Neuron (in vitro differentiated cells): ENCODE measurements at regions not wholly inside any gene's neighbourhood (a gene's known extent, or its start where the extent isn't known, plus 50 kb on each side); places are given as distances from the start of the nearest gene placed in this dataset.

Experiments used
- H2AFZ ChIP-seq: one replicate; pipeline ENCODE4 v1.6.1; 2013; ENCODE audit warnings: low read depth, mild to moderate bottlenecking, inconsistent platforms, low read length, moderate library complexity
- H3K27me3 ChIP-seq: one replicate; pipeline ENCODE4 v1.6.1; 2013; ENCODE audit warnings: low read length; ENCODE audit not compliant: insufficient read depth
- H3K36me3 ChIP-seq: one replicate; pipeline ENCODE4 v1.6.1; 2013; ENCODE audit warnings: low read length; ENCODE audit not compliant: insufficient read depth
- H3K4me1 ChIP-seq: one replicate; pipeline ENCODE4 v1.6.1; 2013; ENCODE audit warnings: low read length; ENCODE audit not compliant: insufficient read depth
- H3K4me3 ChIP-seq: 2 replicates; pipeline ENCODE4 v1.5.1; 2013; ENCODE audit warnings: mild to moderate bottlenecking, low read length, moderate library complexity
- H3K9me3 ChIP-seq: one replicate; pipeline ENCODE4 v1.6.1; 2013; ENCODE audit warnings: low read length

DNA sequence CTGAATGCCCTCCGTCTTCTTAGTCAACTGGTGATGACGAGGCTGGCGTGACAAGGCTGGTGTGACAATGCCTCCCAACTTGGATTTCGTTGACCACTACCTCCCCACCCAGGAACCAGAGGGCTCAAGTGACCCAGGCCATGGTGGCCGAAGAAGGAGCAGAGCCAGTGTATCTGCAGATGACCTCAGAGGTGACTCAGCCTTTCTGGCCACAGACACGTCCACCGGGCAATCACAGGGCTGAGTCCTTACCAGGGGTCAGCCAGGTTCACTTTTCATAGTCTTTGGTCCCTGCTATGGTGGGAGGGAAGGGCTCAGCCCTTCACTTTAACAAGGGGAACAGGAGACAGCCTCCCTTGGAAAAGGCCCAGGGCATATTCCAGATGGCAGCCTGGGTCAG, 116.3 kb downstream of the MAF start:
- Histone ChIP-seq H3K27me3 (peaks cover 2% of the 10 kb centered on the region), H3K36me3 (no peaks in the 10 kb centered on the region), H3K9me3 (no peaks in the 10 kb centered on the region), H2AFZ (no peak overlapping the region), H3K4me1 (no peaks in the 10 kb centered on the region), H3K4me3 (no peak overlapping the region)

DNA sequence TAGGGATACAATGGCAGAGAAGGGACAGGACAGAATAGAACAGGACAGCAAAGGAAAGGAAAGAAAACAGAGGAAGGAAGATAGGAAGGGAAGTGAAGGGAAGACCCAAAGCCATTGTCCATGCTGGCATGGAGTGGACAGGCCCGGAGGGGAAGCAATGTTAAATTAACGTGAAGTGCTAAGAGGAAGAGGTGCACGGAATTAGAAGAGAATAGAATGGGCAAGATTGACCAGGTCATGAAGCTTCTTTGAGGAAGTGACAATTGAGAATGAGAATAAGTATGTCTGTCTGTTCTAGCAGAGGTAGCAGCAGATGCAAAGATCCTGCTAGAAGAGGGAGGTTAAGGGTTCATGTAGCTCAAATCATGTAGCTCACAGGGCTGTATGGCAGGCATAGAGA, 117.2 kb downstream of the MAF start:
- no peak overlapping the region for H3K4me3 ChIP-seq
- peaks cover 2% of the 10 kb centered on the region for H3K27me3 ChIP-seq
- no peak overlapping the region for H2AFZ ChIP-seq
- H3K36me3 ChIP-seq, result no peaks in the 10 kb centered on the region
- H3K4me1 ChIP-seq, result no peaks in the 10 kb centered on the region
- H3K9me3 ChIP-seq, result no peaks in the 10 kb centered on the region

DNA sequence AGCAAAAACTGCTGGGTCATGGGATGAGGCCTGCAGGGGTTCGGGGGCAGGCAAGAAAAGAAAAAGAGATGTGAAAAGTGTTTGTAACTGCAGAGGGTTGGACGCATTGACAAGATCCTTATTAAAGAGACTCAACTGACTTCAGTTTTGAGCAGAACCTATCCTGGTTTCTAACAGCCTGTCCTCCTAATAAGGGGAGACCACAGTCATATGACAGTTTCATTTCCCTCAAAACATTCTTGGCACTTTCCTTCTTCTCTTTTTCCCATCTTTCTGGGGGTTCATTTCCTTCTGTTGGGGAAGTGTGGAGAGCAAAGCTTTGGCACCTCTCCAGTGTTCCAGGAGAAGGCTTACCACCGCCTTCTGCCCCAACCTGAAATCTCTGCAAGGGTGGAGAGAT, 118.5 kb downstream of the MAF start:
- Histone ChIP-seq H3K9me3 (no peaks in the 10 kb centered on the region), H3K4me1 (no peaks in the 10 kb centered on the region), H3K27me3 (peaks cover 2% of the 10 kb centered on the region), H3K36me3 (no peaks in the 10 kb centered on the region), H2AFZ (no peak overlapping the region), H3K4me3 (no peak overlapping the region)

- Histone ChIP-seq H3K36me3 (no peaks in the 10 kb centered on the region), H3K4me1 (no peaks in the 10 kb centered on the region), H3K9me3 (no peaks in the 10 kb centered on the region), H2AFZ (no peak overlapping the region), H3K4me3 (no peak overlapping the region), H3K27me3 (peaks cover 2% of the 10 kb centered on the region)
Observed at GRCh38 chr16:79480929-79481328, 119.6 kb downstream of the MAF start.

DNA sequence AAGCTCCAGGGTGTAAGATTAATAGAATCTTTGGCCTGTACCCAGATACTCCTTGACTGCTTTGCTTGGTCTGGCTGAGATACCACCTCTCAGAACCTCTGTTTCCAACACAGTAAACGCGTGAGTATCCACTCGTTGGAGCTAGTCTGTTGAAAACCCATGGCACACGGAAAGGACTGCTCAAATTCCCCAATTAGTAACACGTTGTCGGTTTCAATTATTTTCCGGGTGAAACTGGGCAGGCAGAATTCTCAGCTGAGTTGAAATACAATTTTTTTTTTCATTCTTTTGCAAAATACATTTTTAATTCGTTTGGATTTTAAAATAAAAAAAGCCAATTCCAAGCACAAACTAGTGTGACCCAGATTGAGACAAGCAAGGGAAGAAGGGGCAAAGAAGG, 120.5 kb downstream of the MAF start:
- Histone ChIP-seq H2AFZ (no peak overlapping the region), H3K9me3 (no peaks in the 10 kb centered on the region), H3K36me3 (no peaks in the 10 kb centered on the region), H3K4me3 (no peak overlapping the region), H3K4me1 (no peaks in the 10 kb centered on the region), H3K27me3 (peaks cover 2% of the 10 kb centered on the region)

DNA sequence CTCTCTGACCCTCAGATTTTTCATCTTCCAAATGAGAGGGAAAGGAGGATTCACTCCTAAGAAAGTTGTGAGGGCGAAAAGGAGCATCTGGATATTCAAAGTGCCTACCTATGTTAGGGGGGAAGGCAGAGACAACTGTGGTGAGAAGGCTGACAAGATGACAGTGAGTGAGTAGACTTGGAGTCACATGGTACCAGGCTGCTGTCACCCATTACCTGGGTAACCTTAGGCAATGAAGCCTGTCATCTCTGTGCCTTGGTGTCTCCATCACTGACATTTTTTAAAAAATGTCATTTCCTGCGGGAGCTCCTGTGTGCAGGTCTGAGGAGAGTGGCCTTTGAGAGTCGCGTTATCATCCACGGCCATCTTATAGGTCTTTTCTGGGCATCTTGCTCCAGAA, 124.0 kb downstream of the MAF start:
- Histone ChIP-seq H3K36me3 (no peaks in the 10 kb centered on the region), H3K27me3 (peaks cover 2% of the 10 kb centered on the region), H2AFZ (no peak overlapping the region)

GRCh38 chr16:79475841-79476240, 124.7 kb downstream of the MAF start:
- Histone ChIP-seq H3K9me3 (peaks cover 2% of the 10 kb centered on the region), H3K36me3 (no peaks in the 10 kb centered on the region), H2AFZ (no peak overlapping the region), H3K4me1 (no peaks in the 10 kb centered on the region), H3K27me3 (no peaks in the 10 kb centered on the region), H3K4me3 (no peak overlapping the region)

More for the DNA sequence above, 124.0 kb downstream of the MAF start:
- Histone ChIP-seq H3K4me3 (no peak overlapping the region), H3K4me1 (no peaks in the 10 kb centered on the region), H3K9me3 (peaks cover 2% of the 10 kb centered on the region)

GRCh38 chr16:79473456-79473855, 127.1 kb downstream of the MAF start:
- Histone ChIP-seq H3K9me3 (peaks cover 2% of the 10 kb centered on the region), H2AFZ (no peak overlapping the region), H3K27me3 (no peaks in the 10 kb centered on the region), H3K4me1 (no peaks in the 10 kb centered on the region), H3K36me3 (no peaks in the 10 kb centered on the region), H3K4me3 (no peak overlapping the region)

GRCh38 chr16:79472426-79472825, 128.1 kb downstream of the MAF start:
- Histone ChIP-seq H3K4me3 (no peak overlapping the region), H3K4me1 (no peaks in the 10 kb centered on the region), H3K36me3 (no peaks in the 10 kb centered on the region), H3K27me3 (no peaks in the 10 kb centered on the region), H3K9me3 (peaks cover 2% of the 10 kb centered on the region), H2AFZ (no peak overlapping the region)

DNA sequence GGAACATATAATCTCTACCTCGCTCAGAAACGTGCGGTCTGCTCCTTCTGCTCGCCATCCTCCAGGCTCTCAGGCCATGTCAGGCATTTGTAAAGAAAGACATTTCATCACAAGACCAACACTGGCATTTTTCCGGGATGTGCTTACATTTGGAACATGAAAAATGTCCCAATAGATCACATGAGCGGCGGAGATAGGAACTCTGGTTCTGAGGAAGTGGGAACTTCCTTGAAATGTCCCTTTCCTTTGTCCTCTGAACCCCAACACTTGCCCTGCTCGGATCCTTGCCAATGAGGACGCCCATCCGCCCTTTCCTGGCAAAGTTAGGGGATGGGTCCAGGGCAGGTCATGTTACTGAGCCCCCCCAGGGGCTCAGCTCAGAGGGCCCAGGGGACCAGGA, 130.5 kb downstream of the MAF start:
- Histone ChIP-seq H3K36me3 (no peaks in the 10 kb centered on the region), H3K4me1 (no peaks in the 10 kb centered on the region), H3K9me3 (peaks cover 2% of the 10 kb centered on the region), H3K4me3 (no peak overlapping the region), H3K27me3 (no peaks in the 10 kb centered on the region), H2AFZ (no peak overlapping the region)

- H3K4me1 ChIP-seq, result no peaks in the 10 kb centered on the region
- H3K36me3 ChIP-seq, result no peaks in the 10 kb centered on the region
- H3K9me3 ChIP-seq, result peaks cover 4% of the 10 kb centered on the region
- H3K4me3 ChIP-seq, result no peak overlapping the region
- no peak overlapping the region for H2AFZ ChIP-seq
- H3K27me3 ChIP-seq, result no peaks in the 10 kb centered on the region
Observed at GRCh38 chr16:79468631-79469030, 131.9 kb downstream of the MAF start.

GRCh38 chr16:79468121-79468552, 132.4 kb downstream of the MAF start:
- H3K27me3 ChIP-seq, result no peaks in the 10 kb centered on the region
- no peak overlapping the region for H2AFZ ChIP-seq
- no peak overlapping the region for H3K4me3 ChIP-seq
- H3K36me3 ChIP-seq, result no peaks in the 10 kb centered on the region
- peaks cover 4% of the 10 kb centered on the region for H3K9me3 ChIP-seq
- H3K4me1 ChIP-seq, result no peaks in the 10 kb centered on the region

DNA sequence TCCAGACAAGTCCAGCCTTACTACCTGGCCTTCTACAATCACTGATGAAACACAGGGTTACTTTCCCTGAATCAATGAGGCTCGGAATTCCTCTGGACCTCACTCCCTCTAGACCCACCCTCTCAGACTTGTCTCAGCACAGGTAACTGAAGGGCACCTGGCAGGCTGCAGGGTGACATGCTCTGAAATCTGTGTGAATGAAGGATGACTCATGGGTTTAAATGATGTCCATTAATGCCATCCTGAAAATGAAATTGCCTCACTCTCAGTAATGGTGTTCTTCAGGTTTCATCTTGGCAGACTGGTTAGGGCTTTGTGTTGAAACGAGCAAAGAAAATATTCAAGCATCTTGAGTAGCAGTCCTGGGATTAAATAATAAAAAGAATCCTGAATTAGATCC, 134.4 kb downstream of the MAF start:
- H2AFZ ChIP-seq, result no peak overlapping the region
- H3K4me3 ChIP-seq, result no peak overlapping the region

GRCh38 chr16:79463841-79464240, 136.7 kb downstream of the MAF start:
- Histone ChIP-seq H3K27me3 (no peaks in the 10 kb centered on the region), H3K36me3 (no peaks in the 10 kb centered on the region), H3K9me3 (peaks cover 2% of the 10 kb centered on the region), H3K4me1 (no peaks in the 10 kb centered on the region), H2AFZ (no peak overlapping the region), H3K4me3 (no peak overlapping the region)

More for the DNA sequence above, 134.4 kb downstream of the MAF start:
- H3K9me3 ChIP-seq, result peaks cover 2% of the 10 kb centered on the region
- no peaks in the 10 kb centered on the region for H3K27me3 ChIP-seq
- H3K36me3 ChIP-seq, result no peaks in the 10 kb centered on the region
- no peaks in the 10 kb centered on the region for H3K4me1 ChIP-seq
